HepG2 (cell line): ENCODE measurements at regions not wholly inside any gene's neighbourhood (a gene's known extent, or its start where the extent isn't known, plus 50 kb on each side); places are given as distances from the start of the nearest gene placed in this dataset.

Experiments
- ATAC-seq: fragments of 200-7000 bp; cut with Tn5 transposase; 3 replicates; pipeline ENCODE4 v1.9.1; 2020; ENCODE audit warnings: mild to moderate bottlenecking, moderate library complexity
- BruUV-seq: library from RNA; stranded (reverse); fragments of 400-500 nt; replicated peaks from 2 replicates; lab custom pipeline; 2021; lab: Mats Ljungman, UMichigan
- CTCF ChIA-PET: fragments of 300-600 bp; formaldehyde crosslinking; extraction: SDS; loops from one replicate; lab custom pipeline; 2021; ENCODE audit warnings: low total read pairs, inconsistent platforms, low intra/inter-chr PET ratio; lab: Yijun Ruan, JAX
- POLR2A ChIA-PET: fragments of 350-600 bp; sonication (Branson Sonifier 250); formaldehyde crosslinking; loops from one replicate; lab custom pipeline; 2020; ENCODE audit warnings: antibody characterized with exemption, inconsistent platforms; lab: Yijun Ruan, JAX
- DNase-seq: peaks from one replicate; pipeline ENCODE4 v3.0.0-alpha.2; 2015; ENCODE audit warnings: low spot score
- FAIRE-seq: peaks from 3 replicates; lab custom pipeline; 2011; peaks lifted over from hg19 to GRCh38; lab: Jason Lieb, UNC
- H2AFZ ChIP-seq: one replicate; pipeline ENCODE4 v1.6.1; 2011; ENCODE audit warnings: low read length, inconsistent platforms
- H3K27ac ChIP-seq: fragments of 300-600 bp; 3 replicates; pipeline ENCODE4 v1.8.0; 2011; ENCODE audit warnings: mixed run types, mild to moderate bottlenecking, mixed read lengths, low read length, inconsistent platforms; ENCODE audit not compliant: insufficient read depth; ENCODE audit errors: extremely low read length
- H3K27me3 ChIP-seq, 2 experiments: fragments of 200-600 bp in 1 of 2; 2 replicates in 1 of 2; 3 replicates in 1 of 2; pipeline versions ENCODE4 v1.6.0 to v1.8.0; 2011; ENCODE audit warnings: low read length in 2 of 2, mild to moderate bottlenecking in 2 of 2, moderate library complexity in 2 of 2, inconsistent platforms in 1 of 2; ENCODE audit not compliant: insufficient read depth in 2 of 2, control insufficient read depth in 1 of 2
- H3K36me3 ChIP-seq, 2 experiments: fragments of 200-600 bp in 1 of 2; replicated peaks in 1 of 2; 2 replicates in 1 of 2; 3 replicates in 1 of 2; pipeline versions ENCODE4 v1.5.1 to v1.8.0; 2011; ENCODE audit warnings: low read length in 2 of 2, inconsistent platforms in 1 of 2; ENCODE audit not compliant: insufficient read depth in 2 of 2, control insufficient read depth in 1 of 2
- H3K4me1 ChIP-seq: 2 replicates; pipeline ENCODE4 v1.5.1; 2012; ENCODE audit warnings: low read length, inconsistent platforms; ENCODE audit not compliant: insufficient read depth
- H3K4me2 ChIP-seq: 2 replicates; pipeline ENCODE4 v1.6.0; 2011; ENCODE audit warnings: low read depth, low read length, inconsistent platforms
- H3K4me3 ChIP-seq, 3 experiments: fragments of 200-600 bp in 1 of 3; sonication (generic), shearing (Covaris generic) in 1 of 3; replicated peaks in 1 of 3; 2 replicates each; pipeline ENCODE4 v1.5.1; 2011 to 2016; ENCODE audit warnings: low read length in 3 of 3, inconsistent platforms in 2 of 3, low read depth in 2 of 3, mild to moderate bottlenecking in 2 of 3, control low read depth in 1 of 3, mixed read lengths in 1 of 3; ENCODE audit not compliant: insufficient read depth in 1 of 3
- H3K79me2 ChIP-seq: one replicate; pipeline ENCODE4 v1.6.1; 2011; ENCODE audit warnings: low read length, inconsistent platforms; ENCODE audit not compliant: insufficient read depth
- H3K9ac ChIP-seq: 2 replicates; pipeline ENCODE4 v1.6.0; 2011; ENCODE audit warnings: mild to moderate bottlenecking, low read depth, low read length, inconsistent platforms; ENCODE audit not compliant: insufficient read depth
- H3K9me3 ChIP-seq: 2 replicates; pipeline ENCODE4 v1.5.1; 2012; ENCODE audit warnings: mild to moderate bottlenecking, low read length
- H4K20me1 ChIP-seq: 2 replicates; pipeline ENCODE4 v1.6.0; 2011; ENCODE audit warnings: inconsistent platforms, mild to moderate bottlenecking, low read length, moderate library complexity; ENCODE audit not compliant: insufficient read depth
- HBP1 ChIP-seq: IDR thresholded peaks from 2 replicates; pipeline ENCODE4 v1.6.1; 2016; ENCODE audit warnings: low read depth, control low read depth
- HIC2 ChIP-seq: sonication (generic); formaldehyde crosslinking; IDR thresholded peaks from 2 replicates; pipeline ENCODE4 v1.9.0; 2022; ENCODE audit warnings: low read depth, missing genetic modification reagents
- ZNF576 ChIP-seq: sonication (generic); formaldehyde crosslinking; IDR thresholded peaks from 2 replicates; pipeline ENCODE4 v1.4.0; 2020; ENCODE audit warnings: mild to moderate bottlenecking, missing genetic modification reagents
- WGBS: methylation state at CpG from one replicate; pipeline ENCODE4 v1.1.6; 2017; ENCODE audit warnings: low lambda C conversion rate; 5-methylcytosine and 5-hydroxymethylcytosine counted together
- in situ Hi-C: cut with HindIII; loops from 2 replicates; pipeline ENCODE4 v1.10.0; 2017; ENCODE audit warnings: low pct_unique_long_range_greater_than_20kb; ENCODE audit not compliant: extremely low pct_ligation_motif_present
- intact Hi-C: fragments of 100-400 bp; cut with micrococcal nuclease; formaldehyde crosslinking; loops from one replicate; pipeline ENCODE4 v1.10.0; 2022; ENCODE audit not compliant: unreplicated experiment

- no peak overlapping the region for H3K9ac ChIP-seq
- in situ Hi-C loops = no loop called here
- H3K36me3 ChIP-seq = no peaks in the 10 kb centered on the region
- H3K4me2 ChIP-seq = no peak overlapping the region
- H3K27me3 ChIP-seq = no peaks in the 10 kb centered on the region
- no peak overlapping the region for H2AFZ ChIP-seq
- no peaks in the 10 kb centered on the region for H3K9me3 ChIP-seq
- no peak for ATAC-seq
- CTCF ChIA-PET = no interaction called here
- TF ChIP-seq HIC2 (CRISPR knock-in tag) (no peak), ZNF576 (CRISPR knock-in tag) (no peak), HBP1 (CRISPR knock-in tag) (no peak)
- TF ChIP-seq, all 625 proteins: peak for 0
- POLR2A ChIA-PET = no interaction called here
- DNase-seq = no peak
- FAIRE-seq = no peak
- BruUV-seq = no TSS peak
- Histone ChIP-seq H3K4me3 (no peak overlapping the region), H3K79me2 (no peaks in the 10 kb centered on the region), H3K4me1 (no peaks in the 10 kb centered on the region), H4K20me1 (no peaks in the 10 kb centered on the region), H3K27ac (no peak overlapping the region)
- intact Hi-C loops = no loop called here
- WGBS = 36% methylated on average over 11 of the region's 11 CpGs
These were observed 1136.4 kb upstream of the TMEM132C start for GRCh38 chr12:127130506-127131124.
